Upper lobe of left lung (tissue), 4 donors: ENCODE measurements at regions not wholly inside any gene's neighbourhood (a gene's known extent, or its start where the extent isn't known, plus 50 kb on each side); places are given as distances from the start of the nearest gene placed in this dataset.
"Not testable (repeated sequence)": the region's sequence is repeated elsewhere in the genome, so short reads cannot be mapped to it uniquely, and the experiment has no call there.

Source experiments
- CTCF ChIP-seq, 6 experiments: fragments of 450-650 bp in 4 of 6; fragments of 200-600 bp in 2 of 6; sonication (generic) in 2 of 6; IDR thresholded peaks; one replicate each; pipeline ENCODE4 v1.5.1; 2016 to 2019; ENCODE audit warnings: antibody characterized with exemption in 6 of 6
- POLR2A ChIP-seq, 4 donors: fragments of 450-650 bp; IDR thresholded peaks; one replicate each; pipeline ENCODE4 v1.5.1; 2016 to 2017; ENCODE audit warnings: antibody characterized with exemption in 4 of 4, mild to moderate bottlenecking in 2 of 4

GRCh38 chr9:41018948-41019347 is 109.5 kb downstream of the FOXD4L6 start:
- TF ChIP-seq POLR2A, CTCF (IDR thresholded peaks at IDR 0.05): not testable (repeated sequence)
